Ovary (tissue), 3 donors: ENCODE measurements at regions not wholly inside any gene's neighbourhood (a gene's known extent, or its start where the extent isn't known, plus 50 kb on each side); places are given as distances from the start of the nearest gene placed in this dataset.

Experiments
- CTCF ChIP-seq, 3 donors: fragments of 450-650 bp in 2 of 3; fragments of 200-600 bp in 1 of 3; IDR thresholded peaks; one replicate each; pipeline versions ENCODE4 v1.5.1 to v1.8.0; 2016 to 2022; ENCODE audit warnings: antibody characterized with exemption in 3 of 3, mild to moderate bottlenecking in 1 of 3
- POLR2A ChIP-seq: fragments of 450-650 bp; IDR thresholded peaks from one replicate; pipeline ENCODE4 v1.6.1; 2017; ENCODE audit warnings: antibody characterized with exemption, mild to moderate bottlenecking, moderate library complexity
- donor health status: DM: no; HTN: no; CAD: no.

GRCh38 chr15:66908744-66909095 lies 156.7 kb upstream of the SMAD3 start:
- TF ChIP-seq CTCF (IDR thresholded peaks at IDR 0.05) (no peak), POLR2A (no peak)
